D341Med (cell line): ENCODE measurements at regions not wholly inside any gene's neighbourhood (a gene's known extent, or its start where the extent isn't known, plus 50 kb on each side); places are given as distances from the start of the nearest gene placed in this dataset.
"Not testable (repeated sequence)": the region's sequence is repeated elsewhere in the genome, so short reads cannot be mapped to it uniquely, and the experiment has no call there.

Experiments
- DNase-seq: peaks from one replicate; pipeline ENCODE4 v3.0.0; 2012; ENCODE audit warnings: low spot score

GRCh38 chr2:242070726-242071125 lies 201.2 kb downstream of the RTP5 start:
- DNase-seq: not testable (repeated sequence)

GRCh38 chr2:242071377-242071776 lies 201.8 kb downstream of the RTP5 start:
- DNase-seq: not testable (repeated sequence)

- not testable (repeated sequence) for DNase-seq
Measured at GRCh38 chr2:242071936-242072335, 202.4 kb downstream of the RTP5 start.

- no peak for DNase-seq
Measured at GRCh38 chr2:242075168-242075567, 205.6 kb downstream of the RTP5 start.

GRCh38 chr2:242075696-242076095 lies 206.2 kb downstream of the RTP5 start:
- no peak for DNase-seq

- not testable (repeated sequence) for DNase-seq
Measured at GRCh38 chr2:242076184-242076583, 206.7 kb downstream of the RTP5 start.

- not testable (repeated sequence) for DNase-seq
Measured at GRCh38 chr2:242078426-242078825, 208.9 kb downstream of the RTP5 start.

GRCh38 chr2:242079792-242080191 lies 210.3 kb downstream of the RTP5 start:
- DNase-seq: not testable (repeated sequence)

- not testable (repeated sequence) for DNase-seq
Measured at GRCh38 chr2:242080575-242081214, 211.2 kb downstream of the RTP5 start.

- not testable (repeated sequence) for DNase-seq
Measured at GRCh38 chr2:242084034-242084433, 214.5 kb downstream of the RTP5 start.

- DNase-seq: not testable (repeated sequence)
Measured at GRCh38 chr2:242085024-242085674, 215.6 kb downstream of the RTP5 start.

GRCh38 chr2:242085941-242086621 lies 216.6 kb downstream of the RTP5 start:
- DNase-seq: no peak

- DNase-seq: not testable (repeated sequence)
Measured at GRCh38 chr2:242088044-242088443, 218.5 kb downstream of the RTP5 start.

- peak; percentile 94 for DNase-seq
Measured at GRCh38 chr2:242088471-242089212, 219.1 kb downstream of the RTP5 start.

GRCh38 chr2:242089213-242089549 lies 219.7 kb downstream of the RTP5 start:
- DNase-seq: not testable (repeated sequence)

- not testable (repeated sequence) for DNase-seq
Measured at GRCh38 chr2:242097278-242097677, 227.7 kb downstream of the RTP5 start.

- DNase-seq: no peak
Measured at GRCh38 chr2:242098034-242098433, 228.5 kb downstream of the RTP5 start.

GRCh38 chr2:242098445-242099128 lies 229.1 kb downstream of the RTP5 start:
- no peak for DNase-seq

- not testable (repeated sequence) for DNase-seq
Measured at GRCh38 chr2:242103093-242103492, 233.6 kb downstream of the RTP5 start.

- not testable (repeated sequence) for DNase-seq
Measured at GRCh38 chr2:242104202-242104956, 234.8 kb downstream of the RTP5 start.

- DNase-seq: not testable (repeated sequence)
Measured at GRCh38 chr2:242107065-242107464, 237.5 kb downstream of the RTP5 start.
